ENCODE measurements at regions not wholly inside any gene's neighbourhood (a gene's known extent, or its start where the extent isn't known, plus 50 kb on each side); places are given as distances from the start of the nearest gene placed in this dataset.
"Not testable (repeated sequence)": the region's sequence is repeated elsewhere in the genome, so short reads cannot be mapped to it uniquely, and the experiment has no call there.

GRCh38 chr6:109253366-109253765 is 128.9 kb downstream of the CD164 start:
- DNase-seq, result no peak

GRCh38 chr6:109252261-109253041 is 129.8 kb downstream of the CD164 start:
- DNase-seq, result no peak

- DNase-seq, result no peak
Observed at GRCh38 chr6:109251839-109252238, 130.4 kb downstream of the CD164 start.

- not testable (repeated sequence) for DNase-seq
Observed at GRCh38 chr6:109250544-109251156, 131.6 kb downstream of the CD164 start.

- DNase-seq, result no peak
Observed at GRCh38 chr6:109243863-109244825, 138.1 kb downstream of the CD164 start.

GRCh38 chr6:109242925-109243324 is 139.3 kb downstream of the CD164 start:
- no peak for DNase-seq

GRCh38 chr6:109242029-109242428 is 140.2 kb downstream of the CD164 start:
- no peak for DNase-seq

- DNase-seq, result no peak
Observed at GRCh38 chr6:109241199-109241598, 141.1 kb downstream of the CD164 start.

GRCh38 chr6:109240370-109241084 is 141.7 kb downstream of the CD164 start:
- no peak for DNase-seq

GRCh38 chr6:109239651-109240321 is 142.5 kb downstream of the CD164 start:
- DNase-seq, result no peak

- no peak for DNase-seq
Observed at GRCh38 chr6:109239160-109239559, 143.1 kb downstream of the CD164 start.

GRCh38 chr6:109238396-109238795 is 143.1 kb downstream of the CEP57L1 start:
- no peak for DNase-seq

GRCh38 chr6:109237986-109238329 is 142.7 kb downstream of the CEP57L1 start:
- no peak for DNase-seq

- DNase-seq, result no peak
Observed at GRCh38 chr6:109237077-109237985, 142.0 kb downstream of the CEP57L1 start.

- no peak for DNase-seq
Observed at GRCh38 chr6:109236115-109237076, 141.1 kb downstream of the CEP57L1 start.

- DNase-seq, result no peak
Observed at GRCh38 chr6:109235481-109236038, 140.3 kb downstream of the CEP57L1 start.

- DNase-seq, result no peak
Observed at GRCh38 chr6:109230453-109230852, 135.1 kb downstream of the CEP57L1 start.

- DNase-seq, result no peak
Observed at GRCh38 chr6:109229536-109229935, 134.2 kb downstream of the CEP57L1 start.

GRCh38 chr6:109227646-109228045 is 132.3 kb downstream of the CEP57L1 start:
- DNase-seq, result no peak

- DNase-seq, result no peak
Observed at GRCh38 chr6:109226353-109226752, 131.0 kb downstream of the CEP57L1 start.
